HEK293 (cell line): ENCODE measurements at regions not wholly inside any gene's neighbourhood (a gene's known extent, or its start where the extent isn't known, plus 50 kb on each side); places are given as distances from the start of the nearest gene placed in this dataset.

ENCODE experiments used
- CTCF ChIA-PET: fragments of 350-600 bp; formaldehyde crosslinking; extraction: SDS; loops from one replicate; lab custom pipeline; 2021; ENCODE audit warnings: antibody characterized with exemption; lab: Yijun Ruan, JAX
- POLR2A ChIA-PET: fragments of 300-600 bp; formaldehyde crosslinking; extraction: SDS; loops from one replicate; lab custom pipeline; 2020; ENCODE audit warnings: antibody characterized with exemption, inconsistent platforms; lab: Yijun Ruan, JAX
- H3K27ac ChIP-seq: fragments of 200-500 bp; sonication (Bioruptor generic); 2 replicates; pipeline ENCODE4 v1.5.1; 2014; ENCODE audit warnings: low read depth, low read length, control low read depth, inconsistent platforms; ENCODE audit errors: extremely low read depth
- H3K36me3 ChIP-seq, 2 experiments: fragments of 200-500 bp in 1 of 2; sonication (Bioruptor generic) in 1 of 2; 1 replicate in 1 of 2; 2 replicates in 1 of 2; pipeline ENCODE4 v1.5.1; 2014 to 2017; ENCODE audit warnings: inconsistent platforms in 2 of 2, low read length in 2 of 2; ENCODE audit not compliant: control insufficient read depth in 2 of 2, insufficient read depth in 1 of 2
- H3K4me1 ChIP-seq: fragments of 200-500 bp; sonication (Bioruptor generic); 2 replicates; pipeline ENCODE4 v1.5.1; 2014; ENCODE audit warnings: mild to moderate bottlenecking, low read length, inconsistent platforms; ENCODE audit not compliant: control insufficient read depth, insufficient read depth
- H3K4me3 ChIP-seq: 2 replicates; pipeline ENCODE4 v1.5.1; 2011; ENCODE audit warnings: low read depth, mild to moderate bottlenecking, control low read depth, low read length, moderate library complexity
- H3K9me3 ChIP-seq: fragments of 200-500 bp; sonication (Bioruptor generic); 2 replicates; pipeline ENCODE4 v1.5.1; 2014; ENCODE audit warnings: low read depth, low read length, inconsistent platforms; ENCODE audit not compliant: control insufficient read depth, insufficient read depth
- ATF2 ChIP-seq: fragments of 450-650 bp; formaldehyde crosslinking; IDR thresholded peaks from 2 replicates; pipeline ENCODE4 v1.5.1; 2016; ENCODE audit warnings: missing biosample characterization, missing genetic modification characterization, low read depth
- BCL11B ChIP-seq: fragments of 450-650 bp; formaldehyde crosslinking; IDR thresholded peaks from 2 replicates; pipeline ENCODE4 v1.5.1; 2016; ENCODE audit warnings: low read depth, missing biosample characterization, missing genetic modification characterization
- GLI2 ChIP-seq: fragments of 450-650 bp; formaldehyde crosslinking; IDR thresholded peaks from 2 replicates; pipeline ENCODE4; 2017; ENCODE audit warnings: missing biosample characterization, missing genetic modification characterization, low read depth, borderline replicate concordance
- HOXD13 ChIP-seq: sonication (generic); formaldehyde crosslinking; IDR thresholded peaks from 2 replicates; pipeline ENCODE4 v1.8.0; 2022; ENCODE audit warnings: missing genetic modification reagents, borderline replicate concordance
- KLF1 ChIP-seq: fragments of 450-650 bp; formaldehyde crosslinking; IDR thresholded peaks from 2 replicates; pipeline ENCODE4 v1.5.1; 2016; ENCODE audit warnings: missing biosample characterization, missing genetic modification characterization
- TRIM28 ChIP-seq: IDR thresholded peaks from 2 replicates; pipeline ENCODE4 v1.6.1; 2011; ENCODE audit warnings: low read length, control low read depth, borderline replicate concordance
- WT1 ChIP-seq: fragments of 450-650 bp; formaldehyde crosslinking; IDR thresholded peaks from 2 replicates; pipeline ENCODE4 v1.5.1; 2016; ENCODE audit warnings: missing biosample characterization, missing genetic modification characterization
- ZBTB44 ChIP-seq: fragments of 450-650 bp; IDR thresholded peaks from 2 replicates; pipeline ENCODE4 v1.5.1; 2018; ENCODE audit warnings: missing biosample characterization, mild to moderate bottlenecking, missing genetic modification characterization
- ZBTB7A ChIP-seq: fragments of 450-650 bp; formaldehyde crosslinking; IDR thresholded peaks from 2 replicates; pipeline ENCODE4 v1.5.1; 2016; ENCODE audit warnings: low read depth, missing biosample characterization, missing genetic modification characterization
- ZFHX2 ChIP-seq: fragments of 450-650 bp; formaldehyde crosslinking; conservative IDR thresholded peaks from 2 replicates; pipeline ENCODE4 v1.5.1; 2016; ENCODE audit warnings: missing biosample characterization, missing genetic modification characterization
- ZFP3 ChIP-seq: fragments of 450-650 bp; formaldehyde crosslinking; IDR thresholded peaks from 2 replicates; pipeline ENCODE4 v1.5.1; 2016; ENCODE audit warnings: low read depth, missing biosample characterization, missing genetic modification characterization
- ZNF10 ChIP-seq: fragments of 450-650 bp; formaldehyde crosslinking; IDR thresholded peaks from 2 replicates; pipeline ENCODE4 v1.5.1; 2017; ENCODE audit warnings: missing biosample characterization, missing genetic modification characterization
- ZNF140 ChIP-seq: fragments of 450-650 bp; formaldehyde crosslinking; IDR thresholded peaks from 2 replicates; pipeline ENCODE4 v1.5.1; 2016; ENCODE audit warnings: missing biosample characterization, missing genetic modification characterization
- ZNF175 ChIP-seq: fragments of 450-650 bp; formaldehyde crosslinking; IDR thresholded peaks from 2 replicates; pipeline ENCODE4 v1.5.1; 2016; ENCODE audit warnings: missing biosample characterization, missing genetic modification characterization
- ZNF19 ChIP-seq: fragments of 450-650 bp; formaldehyde crosslinking; IDR thresholded peaks from 2 replicates; pipeline ENCODE4; 2016; ENCODE audit warnings: missing biosample characterization, missing genetic modification characterization, low read depth
- ZNF302 ChIP-seq: fragments of 450-650 bp; formaldehyde crosslinking; IDR thresholded peaks from 2 replicates; pipeline ENCODE4 v1.5.1; 2016; ENCODE audit warnings: missing biosample characterization, missing genetic modification characterization, low read depth
- ZNF433 ChIP-seq: fragments of 450-650 bp; formaldehyde crosslinking; IDR thresholded peaks from 2 replicates; pipeline ENCODE4 v1.5.1; 2016; ENCODE audit warnings: missing biosample characterization, missing genetic modification characterization, low read depth
- ZNF548 ChIP-seq: fragments of 450-650 bp; formaldehyde crosslinking; IDR thresholded peaks from 2 replicates; pipeline ENCODE4 v1.5.1; 2016; ENCODE audit warnings: missing biosample characterization, missing genetic modification characterization
- ZNF654 ChIP-seq: fragments of 450-650 bp; formaldehyde crosslinking; IDR thresholded peaks from 2 replicates; pipeline ENCODE4 v1.5.1; 2016; ENCODE audit warnings: low read depth, missing biosample characterization, missing genetic modification characterization
- ZNF660 ChIP-seq: fragments of 450-650 bp; IDR thresholded peaks from 2 replicates; pipeline ENCODE4 v1.5.1; 2018; ENCODE audit warnings: missing biosample characterization, mild to moderate bottlenecking, missing genetic modification characterization
- ZNF707 ChIP-seq: fragments of 450-650 bp; formaldehyde crosslinking; IDR thresholded peaks from 2 replicates; pipeline ENCODE4 v1.5.1; 2016; ENCODE audit warnings: missing biosample characterization, missing genetic modification characterization
- ZNF785 ChIP-seq: fragments of 450-650 bp; formaldehyde crosslinking; IDR thresholded peaks from 2 replicates; pipeline ENCODE4 v1.5.1; 2016; ENCODE audit warnings: missing biosample characterization, missing genetic modification characterization
- ZNF791 ChIP-seq: fragments of 450-650 bp; formaldehyde crosslinking; IDR thresholded peaks from 2 replicates; pipeline ENCODE4 v1.5.1; 2016; ENCODE audit warnings: missing biosample characterization, missing genetic modification characterization
- ZNF830 ChIP-seq: fragments of 450-650 bp; IDR thresholded peaks from 2 replicates; pipeline ENCODE4 v1.5.0; 2018; ENCODE audit warnings: missing biosample characterization, missing genetic modification characterization, low read depth, mild to moderate bottlenecking, moderate library complexity
- ZSCAN23 ChIP-seq: fragments of 450-650 bp; formaldehyde crosslinking; IDR thresholded peaks from 2 replicates; pipeline ENCODE4 v1.5.1; 2016; ENCODE audit warnings: missing biosample characterization, missing genetic modification characterization
- TF ChIP-seq, protein P1 (sequence below): fragments of 450-650 bp; formaldehyde crosslinking; IDR thresholded peaks from 2 replicates; pipeline ENCODE4 v1.5.1; 2016; ENCODE audit warnings: missing biosample characterization, missing genetic modification characterization
- TF ChIP-seq, protein P2 (sequence below): fragments of 450-650 bp; formaldehyde crosslinking; IDR thresholded peaks from 2 replicates; pipeline ENCODE4 v1.5.1; 2017; ENCODE audit warnings: missing biosample characterization, missing genetic modification characterization
- TF ChIP-seq, protein P3 (sequence below): fragments of 450-650 bp; formaldehyde crosslinking; IDR thresholded peaks from 2 replicates; pipeline ENCODE4 v1.5.1; 2016; ENCODE audit warnings: missing biosample characterization, missing genetic modification characterization

DNA sequence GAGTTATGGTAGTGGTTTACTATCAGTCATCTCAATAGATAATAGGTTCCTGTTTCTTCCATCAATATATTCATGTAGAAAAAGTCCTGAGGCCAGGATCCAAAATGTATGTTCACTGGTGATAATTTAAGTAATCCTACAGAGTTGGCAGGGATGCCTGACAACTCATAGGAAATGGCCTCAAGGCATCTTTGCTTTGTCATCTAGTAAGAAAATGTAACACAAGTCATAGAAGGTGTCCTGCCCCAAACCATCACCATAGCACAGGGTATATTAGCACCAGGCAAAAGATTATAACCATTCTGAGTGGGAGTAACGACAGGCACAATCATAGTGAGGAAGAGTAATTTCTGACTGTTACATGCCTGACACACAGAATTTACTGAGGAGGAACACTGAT, 257.0 kb downstream of the TMEM167A start:
- Histone ChIP-seq H3K4me3 (no peak overlapping the region), H3K4me1 (no peaks in the 10 kb centered on the region), H3K9me3 (no peaks in the 10 kb centered on the region), H3K27ac (no peak overlapping the region), H3K36me3 (no peaks in the 10 kb centered on the region)
- ChIA-PET POLR2A (no interaction called here), CTCF (no interaction called here)
- TF ChIP-seq ZNF140: no peak
- no peak for TF ChIP-seq ZSCAN23
- TF ChIP-seq ZNF830 (tag by site-specific recombination): no peak
- no peak for TF ChIP-seq ZNF10 (tag by site-specific recombination)
- no peak for TF ChIP-seq ZFHX2
- no peak for TF ChIP-seq ZNF433 (tag by site-specific recombination)
- no peak for TF ChIP-seq ZNF175

DNA sequence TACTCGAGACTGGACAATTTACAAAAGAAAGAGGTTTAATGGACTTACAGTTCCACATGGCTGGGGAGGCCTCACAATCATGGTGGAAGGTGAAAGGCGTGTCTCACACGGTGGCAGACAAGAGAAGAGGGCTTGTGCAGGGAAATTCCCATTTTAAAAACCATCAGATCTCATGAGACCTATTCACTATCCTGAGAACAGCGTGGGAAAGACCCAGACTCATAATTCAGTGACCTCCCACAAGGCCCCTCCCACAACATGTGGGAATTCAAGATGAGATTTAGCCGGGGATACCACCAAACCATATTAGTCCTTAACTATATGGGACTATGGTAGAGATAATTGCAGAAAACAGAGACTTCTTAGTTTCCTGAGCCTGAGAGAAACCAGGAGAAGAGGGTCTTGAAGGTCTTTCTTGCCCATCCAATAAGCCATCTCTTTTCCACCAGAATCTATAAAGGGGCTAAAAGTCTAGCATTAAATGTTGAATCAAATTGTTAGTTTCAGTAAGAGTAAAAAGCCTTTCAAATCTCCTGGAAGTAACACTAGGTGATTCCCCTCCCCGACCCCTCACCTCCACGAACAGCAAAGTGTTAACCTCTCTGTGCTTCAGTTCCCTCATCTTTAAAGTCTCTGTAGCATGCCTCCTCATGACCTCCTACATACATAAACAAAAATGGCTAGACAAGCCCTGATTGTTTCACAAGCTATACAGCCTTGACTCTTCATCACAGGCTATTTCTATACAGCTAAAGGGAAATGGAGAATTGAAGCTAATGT, 259.1 kb downstream of the TMEM167A start:
- Histone ChIP-seq H3K9me3 (no peaks in the 10 kb centered on the region), H3K4me3 (no peak overlapping the region), H3K4me1 (no peaks in the 10 kb centered on the region), H3K36me3 (no peaks in the 10 kb centered on the region), H3K27ac (no peak overlapping the region)
- TF ChIP-seq KLF1 (no peak), ZNF302 (tag by site-specific recombination) (no peak), ZNF785 (no peak), ZNF707 (no peak), WT1 (tag by site-specific recombination) (no peak), HOXD13 (no peak), ZNF548 (tag by site-specific recombination) (no peak), TRIM28 (no peak), ZNF175 (no peak)
- POLR2A ChIA-PET: no interaction called here
- CTCF ChIA-PET: interaction anchor here (0.6 kb wide), 1 partner anchor 464 kb away, joined by 3 read pairs; no protein-coding TSS in a partner anchor

DNA sequence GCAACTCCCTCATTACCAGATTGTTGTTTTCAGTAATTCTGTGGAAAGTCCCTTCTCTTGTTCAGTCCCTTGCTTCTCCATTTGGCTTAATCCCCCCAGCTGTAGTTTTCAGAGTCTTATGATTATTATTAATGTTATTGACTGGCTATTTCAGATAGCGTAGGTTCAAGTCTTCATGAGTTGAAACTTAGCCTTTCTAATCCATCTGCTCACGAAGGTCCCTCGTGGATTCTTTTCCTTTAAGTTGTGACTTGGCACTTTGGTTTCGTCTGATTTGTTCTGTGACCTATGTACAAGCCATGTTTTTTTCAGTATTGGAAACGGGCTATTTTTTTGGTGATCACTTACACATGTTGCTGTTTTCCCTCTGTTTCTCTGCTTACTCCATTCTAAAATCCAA, 260.3 kb downstream of the TMEM167A start:
- H3K4me1 ChIP-seq: no peaks in the 10 kb centered on the region
- CTCF ChIA-PET: no interaction called here
- no peak overlapping the region for H3K27ac ChIP-seq
- POLR2A ChIA-PET: no interaction called here
- H3K4me3 ChIP-seq: no peak overlapping the region
- no peaks in the 10 kb centered on the region for H3K36me3 ChIP-seq
- no peaks in the 10 kb centered on the region for H3K9me3 ChIP-seq
- TF ChIP-seq ZNF660: no peak
- no peak for TF ChIP-seq ZNF19 (tag by site-specific recombination)
- TF ChIP-seq, protein P1, sequence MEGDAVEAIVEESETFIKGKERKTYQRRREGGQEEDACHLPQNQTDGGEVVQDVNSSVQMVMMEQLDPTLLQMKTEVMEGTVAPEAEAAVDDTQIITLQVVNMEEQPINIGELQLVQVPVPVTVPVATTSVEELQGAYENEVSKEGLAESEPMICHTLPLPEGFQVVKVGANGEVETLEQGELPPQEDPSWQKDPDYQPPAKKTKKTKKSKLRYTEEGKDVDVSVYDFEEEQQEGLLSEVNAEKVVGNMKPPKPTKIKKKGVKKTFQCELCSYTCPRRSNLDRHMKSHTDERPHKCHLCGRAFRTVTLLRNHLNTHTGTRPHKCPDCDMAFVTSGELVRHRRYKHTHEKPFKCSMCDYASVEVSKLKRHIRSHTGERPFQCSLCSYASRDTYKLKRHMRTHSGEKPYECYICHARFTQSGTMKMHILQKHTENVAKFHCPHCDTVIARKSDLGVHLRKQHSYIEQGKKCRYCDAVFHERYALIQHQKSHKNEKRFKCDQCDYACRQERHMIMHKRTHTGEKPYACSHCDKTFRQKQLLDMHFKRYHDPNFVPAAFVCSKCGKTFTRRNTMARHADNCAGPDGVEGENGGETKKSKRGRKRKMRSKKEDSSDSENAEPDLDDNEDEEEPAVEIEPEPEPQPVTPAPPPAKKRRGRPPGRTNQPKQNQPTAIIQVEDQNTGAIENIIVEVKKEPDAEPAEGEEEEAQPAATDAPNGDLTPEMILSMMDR (tag by site-specific recombination): no peak
- no peak for TF ChIP-seq ZBTB7A (tag by site-specific recombination)
- TF ChIP-seq, protein P2, sequence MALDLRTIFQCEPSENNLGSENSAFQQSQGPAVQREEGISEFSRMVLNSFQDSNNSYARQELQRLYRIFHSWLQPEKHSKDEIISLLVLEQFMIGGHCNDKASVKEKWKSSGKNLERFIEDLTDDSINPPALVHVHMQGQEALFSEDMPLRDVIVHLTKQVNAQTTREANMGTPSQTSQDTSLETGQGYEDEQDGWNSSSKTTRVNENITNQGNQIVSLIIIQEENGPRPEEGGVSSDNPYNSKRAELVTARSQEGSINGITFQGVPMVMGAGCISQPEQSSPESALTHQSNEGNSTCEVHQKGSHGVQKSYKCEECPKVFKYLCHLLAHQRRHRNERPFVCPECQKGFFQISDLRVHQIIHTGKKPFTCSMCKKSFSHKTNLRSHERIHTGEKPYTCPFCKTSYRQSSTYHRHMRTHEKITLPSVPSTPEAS (tag by site-specific recombination): no peak
- TF ChIP-seq, protein P3, sequence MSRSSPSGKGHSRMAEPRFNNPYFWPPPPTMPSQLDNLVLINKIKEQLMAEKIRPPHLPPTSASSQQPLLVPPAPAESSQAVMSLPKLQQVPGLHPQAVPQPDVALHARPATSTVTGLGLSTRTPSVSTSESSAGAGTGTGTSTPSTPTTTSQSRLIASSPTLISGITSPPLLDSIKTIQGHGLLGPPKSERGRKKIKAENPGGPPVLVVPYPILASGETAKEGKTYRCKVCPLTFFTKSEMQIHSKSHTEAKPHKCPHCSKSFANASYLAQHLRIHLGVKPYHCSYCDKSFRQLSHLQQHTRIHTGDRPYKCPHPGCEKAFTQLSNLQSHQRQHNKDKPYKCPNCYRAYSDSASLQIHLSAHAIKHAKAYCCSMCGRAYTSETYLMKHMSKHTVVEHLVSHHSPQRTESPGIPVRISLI (tag by site-specific recombination): no peak
- no peak for TF ChIP-seq ZNF654 (tag by site-specific recombination)
- no peak for TF ChIP-seq ATF2 (tag by site-specific recombination)
- TF ChIP-seq BCL11B (tag by site-specific recombination): no peak
- no peak for TF ChIP-seq ZBTB44 (tag by site-specific recombination)
- TF ChIP-seq ZNF791: no peak
- no peak for TF ChIP-seq ZFP3 (tag by site-specific recombination)
- TF ChIP-seq GLI2 (tag by site-specific recombination): no peak
